ENCODE measurements at regions not wholly inside any gene's neighbourhood (a gene's known extent, or its start where the extent isn't known, plus 50 kb on each side); places are given as distances from the start of the nearest gene placed in this dataset.

DNA sequence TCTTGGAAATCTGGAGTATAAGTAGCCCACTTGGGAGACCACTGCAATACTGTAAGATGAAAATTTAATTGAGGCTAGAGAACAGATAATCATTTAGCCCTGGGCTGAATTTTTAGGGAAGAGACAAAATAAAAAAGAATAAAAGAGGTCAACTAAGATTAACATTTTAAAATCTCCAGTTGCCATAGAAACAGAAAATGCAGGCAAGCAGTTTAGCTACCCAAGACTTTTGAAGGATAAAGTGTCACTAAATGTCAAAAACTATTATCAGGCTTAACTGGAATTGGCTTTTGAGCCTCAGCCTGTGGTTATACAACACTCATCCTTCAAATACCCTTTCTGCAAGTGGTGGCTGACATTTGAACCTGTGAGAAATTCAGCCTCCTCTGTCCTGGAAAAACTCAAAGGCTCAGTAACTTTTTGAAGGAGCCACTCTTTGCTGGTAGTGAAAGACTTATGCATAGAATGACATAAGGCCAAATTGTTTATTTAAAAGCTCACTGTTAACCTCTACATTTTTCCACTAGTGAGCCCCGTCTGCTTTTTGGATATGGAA is 220.7 kb upstream of the KCNJ16 start:
- H3K27ac Mint-ChIP-seq (ENCODE audit: unreplicated experiment) = no peak overlapping the region
- H3K4me3 ChIP-seq (ENCODE audit: insufficient read depth, low read depth, low read length) = no peak overlapping the region
- H3K27me3 Mint-ChIP-seq (ENCODE audit: low read depth, unreplicated experiment) = no peaks in the 10 kb centered on the region
- no peak overlapping the region for H3K27ac ChIP-seq (ENCODE audit: low read depth, low read length)
- no peaks in the 10 kb centered on the region for H3K27me3 ChIP-seq (ENCODE audit: insufficient read depth, low read length)
- no peaks in the 10 kb centered on the region for H3K36me3 Mint-ChIP-seq (ENCODE audit: low read depth, unreplicated experiment)
- peaks cover 4% of the 10 kb centered on the region for H3K4me1 Mint-ChIP-seq (ENCODE audit: low read depth, unreplicated experiment)
- H3K79me2 ChIP-seq (ENCODE audit: insufficient read depth, low read length) = no peaks in the 10 kb centered on the region
- no peak overlapping the region for H3K4me3 Mint-ChIP-seq (ENCODE audit: unreplicated experiment)
- H4K20me1 ChIP-seq (ENCODE audit: insufficient read depth, low read length) = no peaks in the 10 kb centered on the region
- H2AFZ ChIP-seq (ENCODE audit: low read depth, low read length) = no peak overlapping the region
- peaks cover 9% of the 10 kb centered on the region for H3K9me3 Mint-ChIP-seq (ENCODE audit: unreplicated experiment)
- no peaks in the 10 kb centered on the region for H3K9me3 ChIP-seq (ENCODE audit: insufficient read depth, low read depth, low read length)
- no peak overlapping the region for H3K9ac ChIP-seq (ENCODE audit: low read length)
- TF ChIP-seq EZH2 (IDR thresholded peaks at IDR 0.05; ENCODE audit: insufficient read depth, low read length) (no peak), CTCF (IDR thresholded peaks at IDR 0.05; ENCODE audit: insufficient read depth, low read depth, low read length) (no peak)
- FAIRE-seq (no peak), DNase-seq (ENCODE audit: low read depth) (peak; percentile 13)
- H3K36me3 ChIP-seq (ENCODE audit: insufficient read depth, low read length) = no peaks in the 10 kb centered on the region
- no peak overlapping the region for H3K4me2 ChIP-seq (ENCODE audit: low read length)
- peaks cover 4% of the 10 kb centered on the region for H3K4me1 ChIP-seq (ENCODE audit: insufficient read depth, low read length)

DNA sequence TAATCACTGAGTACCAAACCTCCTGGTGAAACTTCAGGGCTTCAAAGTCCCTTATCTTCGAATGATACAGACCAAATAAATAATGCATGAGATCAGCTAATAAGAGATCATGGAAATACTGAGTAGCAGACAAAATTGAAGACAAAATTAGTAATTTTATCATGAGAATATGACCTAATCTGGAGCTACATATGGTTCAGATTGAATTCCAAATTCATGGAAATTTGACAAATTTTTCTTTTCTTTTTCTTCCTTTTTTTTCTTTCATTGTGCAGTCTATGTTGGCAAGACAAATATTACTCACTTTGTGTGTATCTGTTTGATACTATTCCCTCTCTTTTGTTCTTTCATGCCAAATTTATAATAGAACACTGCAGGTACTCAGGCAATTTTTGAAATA is 218.1 kb upstream of the KCNJ16 start:
- no peak for TF ChIP-seq EZH2 (IDR thresholded peaks at IDR 0.05; ENCODE audit: insufficient read depth, low read length)
- no peak for TF ChIP-seq CTCF (IDR thresholded peaks at IDR 0.05; ENCODE audit: insufficient read depth, low read depth, low read length)
- no peak overlapping the region for H3K4me3 Mint-ChIP-seq (ENCODE audit: unreplicated experiment)
- H2AFZ ChIP-seq (ENCODE audit: low read depth, low read length) = no peak overlapping the region
- H3K4me1 ChIP-seq (ENCODE audit: insufficient read depth, low read length) = peaks cover 4% of the 10 kb centered on the region
- no peaks in the 10 kb centered on the region for H3K27me3 ChIP-seq (ENCODE audit: insufficient read depth, low read length)
- H3K27me3 Mint-ChIP-seq (ENCODE audit: low read depth, unreplicated experiment) = no peaks in the 10 kb centered on the region
- no peaks in the 10 kb centered on the region for H4K20me1 ChIP-seq (ENCODE audit: insufficient read depth, low read length)
- peak overlapping the region; percentile 10 for H3K27ac ChIP-seq (ENCODE audit: low read depth, low read length)
- peaks cover 13% of the 10 kb centered on the region for H3K9me3 Mint-ChIP-seq (ENCODE audit: unreplicated experiment)
- H3K27ac Mint-ChIP-seq (ENCODE audit: unreplicated experiment) = peak overlapping the region; percentile 83
- H3K4me1 Mint-ChIP-seq (ENCODE audit: low read depth, unreplicated experiment) = peaks cover 4% of the 10 kb centered on the region
- H3K79me2 ChIP-seq (ENCODE audit: insufficient read depth, low read length) = no peaks in the 10 kb centered on the region
- H3K4me2 ChIP-seq (ENCODE audit: low read length) = no peak overlapping the region
- H3K9ac ChIP-seq (ENCODE audit: low read length) = no peak overlapping the region
- DNase-seq (ENCODE audit: low read depth) = peak; percentile 3
- peaks cover 3% of the 10 kb centered on the region for H3K9me3 ChIP-seq (ENCODE audit: insufficient read depth, low read depth, low read length)
- FAIRE-seq = no peak
- H3K4me3 ChIP-seq (ENCODE audit: insufficient read depth, low read depth, low read length) = no peak overlapping the region
- no peaks in the 10 kb centered on the region for H3K36me3 ChIP-seq (ENCODE audit: insufficient read depth, low read length)
- H3K36me3 Mint-ChIP-seq (ENCODE audit: low read depth, unreplicated experiment) = no peaks in the 10 kb centered on the region

GRCh38 chr17:69857412-69857835 is 217.6 kb upstream of the KCNJ16 start:
- peak; percentile 90 for DNase-seq (ENCODE audit: low read depth)

More at GRCh38 chr17:69857412-69857835, 217.6 kb upstream of the KCNJ16 start:
- peaks cover 4% of the 10 kb centered on the region for H3K4me1 ChIP-seq (ENCODE audit: insufficient read depth, low read length)
- H4K20me1 ChIP-seq (ENCODE audit: insufficient read depth, low read length) = no peaks in the 10 kb centered on the region
- TF ChIP-seq CTCF (IDR thresholded peaks at IDR 0.05; ENCODE audit: insufficient read depth, low read depth, low read length) (no peak), EZH2 (IDR thresholded peaks at IDR 0.05; ENCODE audit: insufficient read depth, low read length) (no peak)
- Mint-ChIP-seq H3K9me3 (ENCODE audit: unreplicated experiment) (peaks cover 13% of the 10 kb centered on the region), H3K27ac (ENCODE audit: unreplicated experiment) (peak overlapping the region; percentile 83), H3K27me3 (ENCODE audit: low read depth, unreplicated experiment) (no peaks in the 10 kb centered on the region), H3K4me3 (ENCODE audit: unreplicated experiment) (no peak overlapping the region), H3K36me3 (ENCODE audit: low read depth, unreplicated experiment) (no peaks in the 10 kb centered on the region), H3K4me1 (ENCODE audit: low read depth, unreplicated experiment) (peaks cover 4% of the 10 kb centered on the region)
- no peak overlapping the region for H3K4me2 ChIP-seq (ENCODE audit: low read length)
- no peaks in the 10 kb centered on the region for H3K79me2 ChIP-seq (ENCODE audit: insufficient read depth, low read length)
- H3K4me3 ChIP-seq (ENCODE audit: insufficient read depth, low read depth, low read length) = no peak overlapping the region
- no peaks in the 10 kb centered on the region for H3K36me3 ChIP-seq (ENCODE audit: insufficient read depth, low read length)
- no peaks in the 10 kb centered on the region for H3K27me3 ChIP-seq (ENCODE audit: insufficient read depth, low read length)
- peaks cover 3% of the 10 kb centered on the region for H3K9me3 ChIP-seq (ENCODE audit: insufficient read depth, low read depth, low read length)
- no peak for FAIRE-seq
- H3K27ac ChIP-seq (ENCODE audit: low read depth, low read length) = peak overlapping the region; percentile 10
- no peak overlapping the region for H3K9ac ChIP-seq (ENCODE audit: low read length)
- no peak overlapping the region for H2AFZ ChIP-seq (ENCODE audit: low read depth, low read length)

All from astrocyte (in vitro differentiated cells and primary cell).